ENCODE measurements at regions not wholly inside any gene's neighbourhood (a gene's known extent, or its start where the extent isn't known, plus 50 kb on each side); places are given as distances from the start of the nearest gene placed in this dataset.
"Not testable (repeated sequence)": the region's sequence is repeated elsewhere in the genome, so short reads cannot be mapped to it uniquely, and the experiment has no call there.

- no peak overlapping the region for H3K4me3 ChIP-seq (replicated peaks in 1 of 2; ENCODE audit: low read depth in 2 of 2, low read length in 2 of 2)
- no peak for DNase-seq (ENCODE audit: low read depth in 2 of 2)
- no peak for TF ChIP-seq CTCF (IDR thresholded peaks at IDR 0.05; ENCODE audit: low read depth, low read length)
Observed at GRCh38 chr11:114799476-114799875, 121.1 kb downstream of the NXPE2 start.

GRCh38 chr11:114801773-114802172, 123.4 kb downstream of the NXPE2 start:
- no peak for TF ChIP-seq CTCF (IDR thresholded peaks at IDR 0.05; ENCODE audit: low read depth, low read length)

GRCh38 chr11:114802878-114803277, 124.6 kb downstream of the NXPE2 start:
- no peak overlapping the region for H3K4me3 ChIP-seq (replicated peaks in 1 of 2; ENCODE audit: low read depth in 2 of 2, low read length in 2 of 2)
- no peak for TF ChIP-seq CTCF (IDR thresholded peaks at IDR 0.05; ENCODE audit: low read depth, low read length)
- no peak for DNase-seq (ENCODE audit: low read depth in 2 of 2)

More at GRCh38 chr11:114801773-114802172, 123.4 kb downstream of the NXPE2 start:
- H3K4me3 ChIP-seq (replicated peaks in 1 of 2; ENCODE audit: low read depth in 2 of 2, low read length in 2 of 2), result no peak overlapping the region
- no peak for DNase-seq (ENCODE audit: low read depth in 2 of 2)

GRCh38 chr11:114805431-114805830, 127.1 kb downstream of the NXPE2 start:
- DNase-seq (ENCODE audit: low read depth in 2 of 2); H3K4me3 ChIP-seq (replicated peaks in 1 of 2; ENCODE audit: low read depth in 2 of 2, low read length in 2 of 2): not testable (repeated sequence)

- no peak for TF ChIP-seq CTCF (IDR thresholded peaks at IDR 0.05; ENCODE audit: low read depth, low read length)
Observed at GRCh38 chr11:114811971-114812370, 133.6 kb downstream of the NXPE2 start.

GRCh38 chr11:114812733-114813132, 134.4 kb downstream of the NXPE2 start:
- no peak for DNase-seq (ENCODE audit: low read depth in 2 of 2)
- no peak for TF ChIP-seq CTCF (IDR thresholded peaks at IDR 0.05; ENCODE audit: low read depth, low read length)
- no peak overlapping the region for H3K4me3 ChIP-seq (replicated peaks in 1 of 2; ENCODE audit: low read depth in 2 of 2, low read length in 2 of 2)

More at GRCh38 chr11:114811971-114812370, 133.6 kb downstream of the NXPE2 start:
- no peak for DNase-seq (ENCODE audit: low read depth in 2 of 2)
- no peak overlapping the region for H3K4me3 ChIP-seq (replicated peaks in 1 of 2; ENCODE audit: low read depth in 2 of 2, low read length in 2 of 2)

GRCh38 chr11:114813189-114813718, 134.9 kb downstream of the NXPE2 start:
- H3K4me3 ChIP-seq (replicated peaks in 1 of 2; ENCODE audit: low read depth in 2 of 2, low read length in 2 of 2), result no peak overlapping the region
- DNase-seq (ENCODE audit: low read depth in 2 of 2), result no peak
- TF ChIP-seq CTCF (IDR thresholded peaks at IDR 0.05; ENCODE audit: low read depth, low read length), result no peak

Data from cardiac fibroblast (primary cell).